ENCODE measurements at regions not wholly inside any gene's neighbourhood (a gene's known extent, or its start where the extent isn't known, plus 50 kb on each side); places are given as distances from the start of the nearest gene placed in this dataset.
"Not testable (repeated sequence)": the region's sequence is repeated elsewhere in the genome, so short reads cannot be mapped to it uniquely, and the experiment has no call there.

- CTCF ChIA-PET, result interaction anchor here (1.0 to 1.8 kb wide), 6 partner anchors 9 to 262 kb away, joined by 3 to 8 read pairs (median 4); partner anchors contain the start of gene RASAL2
- Histone ChIP-seq H3K27me3 (ENCODE audit: insufficient read depth) (no peaks in the 10 kb centered on the region), H2AFZ (ENCODE audit: low read depth) (peak overlapping the region; percentile 76; the same call in 1 of the 2 replicates), H3K4me3 (ENCODE audit: low read depth in 2 of 2, low read length in 1 of 2) (peak overlapping the region in 1 of 2 experiments; percentile 44; a peak in 2 of 4 replicates), H3F3A (replicated peaks; ENCODE audit: insufficient read depth) (no peaks in the 10 kb centered on the region), H3K9ac (no peak overlapping the region), H3K9me2 (no peaks in the 10 kb centered on the region), H3K9me3 (no peaks in the 10 kb centered on the region), H3K4me2 (peak overlapping the region; percentile 48; the same call in 1 of the 2 replicates), H3K36me3 (replicated peaks in 1 of 2; ENCODE audit: control insufficient read depth in 1 of 2, insufficient read depth in 2 of 2, low read length in 1 of 2) (no peaks in the 10 kb centered on the region), H4K20me1 (ENCODE audit: insufficient read depth) (no peaks in the 10 kb centered on the region), H3K4me1 (ENCODE audit: control insufficient read depth in 1 of 2, insufficient read depth in 2 of 2, low read depth in 1 of 2, low read length in 1 of 2) (no peaks in the 10 kb centered on the region), H3K27ac (ENCODE audit: low read depth in 2 of 2, low read length in 1 of 2) (no peak overlapping the region), H3K79me2 (ENCODE audit: insufficient read depth) (no peaks in the 10 kb centered on the region)
- TF ChIP-seq FOXJ3 (CRISPR knock-in tag; IDR thresholded peaks at IDR 0.05) (no peak), MAX (IDR thresholded peaks at IDR 0.05; ENCODE audit: low read depth) (no peak), SMC3 (IDR thresholded peaks at IDR 0.05; ENCODE audit: low read depth, low read length) (no peak), NFIC (IDR thresholded peaks at IDR 0.05; ENCODE audit: borderline replicate concordance) (no peak), MEF2A (IDR thresholded peaks at IDR 0.05; ENCODE audit: borderline replicate concordance, low read depth) (no peak), NRF1 (IDR thresholded peaks at IDR 0.05; ENCODE audit: low read depth, low read length) (no peak)
- TF ChIP-seq, protein P1, sequence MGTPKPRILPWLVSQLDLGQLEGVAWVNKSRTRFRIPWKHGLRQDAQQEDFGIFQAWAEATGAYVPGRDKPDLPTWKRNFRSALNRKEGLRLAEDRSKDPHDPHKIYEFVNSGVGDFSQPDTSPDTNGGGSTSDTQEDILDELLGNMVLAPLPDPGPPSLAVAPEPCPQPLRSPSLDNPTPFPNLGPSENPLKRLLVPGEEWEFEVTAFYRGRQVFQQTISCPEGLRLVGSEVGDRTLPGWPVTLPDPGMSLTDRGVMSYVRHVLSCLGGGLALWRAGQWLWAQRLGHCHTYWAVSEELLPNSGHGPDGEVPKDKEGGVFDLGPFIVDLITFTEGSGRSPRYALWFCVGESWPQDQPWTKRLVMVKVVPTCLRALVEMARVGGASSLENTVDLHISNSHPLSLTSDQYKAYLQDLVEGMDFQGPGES (IDR thresholded peaks at IDR 0.05; ENCODE audit: low read depth, low read length), result no peak
- POLR2A ChIA-PET, result no interaction called here
- no peak for DNase-seq
- whole genome bisulfite sequencing (ENCODE audit: low lambda C conversion rate), result 94% methylated on average over 11 of the region's 11 CpGs
Measured at GRCh38 chr1:178038372-178038771, 55.5 kb upstream of the RASAL2 start.

DNA sequence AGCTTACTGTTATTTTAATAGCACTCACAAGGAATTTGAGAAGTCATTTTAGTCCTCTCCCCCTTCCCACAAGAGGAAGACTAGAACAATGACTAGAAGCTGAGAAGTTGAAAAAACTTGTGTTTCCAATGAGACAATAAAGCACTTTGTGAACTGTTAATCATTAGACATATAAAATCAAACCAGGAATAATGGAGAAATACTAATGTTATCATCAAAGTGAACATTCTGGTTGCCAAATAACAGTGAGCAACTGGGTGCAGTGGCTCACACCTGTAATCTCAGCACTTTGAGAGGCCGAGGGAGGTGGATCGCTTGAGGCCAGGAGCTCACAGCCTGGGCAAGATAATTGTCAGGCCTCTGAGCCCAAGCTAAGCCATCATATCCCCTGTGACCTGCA, 54.0 kb upstream of the RASAL2 start:
- H3K9ac ChIP-seq, result no peak overlapping the region
- no peak overlapping the region for H3K27ac ChIP-seq (ENCODE audit: low read depth in 2 of 2, low read length in 1 of 2)
- no peaks in the 10 kb centered on the region for H3K9me2 ChIP-seq
- no peaks in the 10 kb centered on the region for H3K9me3 ChIP-seq
- 94% methylated on average over 2 of the region's 2 CpGs for WGBS (ENCODE audit: low lambda C conversion rate)
- H3K4me1 ChIP-seq (ENCODE audit: control insufficient read depth in 1 of 2, insufficient read depth in 2 of 2, low read depth in 1 of 2, low read length in 1 of 2), result no peaks in the 10 kb centered on the region
- no peaks in the 10 kb centered on the region for H3K27me3 ChIP-seq (ENCODE audit: insufficient read depth)
- H3F3A ChIP-seq (replicated peaks; ENCODE audit: insufficient read depth), result no peaks in the 10 kb centered on the region
- DNase-seq, result no peak
- TF ChIP-seq SIN3A (IDR thresholded peaks at IDR 0.05; ENCODE audit: borderline replicate concordance, low read depth, low read length) (no peak), MXI1 (IDR thresholded peaks at IDR 0.05; ENCODE audit: low read depth, low read length) (no peak), YY1 (IDR thresholded peaks at IDR 0.05; ENCODE audit: low read depth) (no peak), MAX (IDR thresholded peaks at IDR 0.05; ENCODE audit: low read depth) (no peak), TCF12 (IDR thresholded peaks at IDR 0.05) (no peak), RAD21 (IDR thresholded peaks at IDR 0.05; ENCODE audit: low read length) (no peak)
- CTCF ChIA-PET, result no interaction called here
- no peak overlapping the region for H3K4me2 ChIP-seq
- H3K36me3 ChIP-seq (replicated peaks in 1 of 2; ENCODE audit: control insufficient read depth in 1 of 2, insufficient read depth in 2 of 2, low read length in 1 of 2), result no peaks in the 10 kb centered on the region
- POLR2A ChIA-PET, result no interaction called here
- H3K4me3 ChIP-seq (ENCODE audit: low read depth in 2 of 2, low read length in 1 of 2), result no peak overlapping the region
- no peaks in the 10 kb centered on the region for H3K79me2 ChIP-seq (ENCODE audit: insufficient read depth)
- no peak overlapping the region for H2AFZ ChIP-seq (ENCODE audit: low read depth)
- H4K20me1 ChIP-seq (ENCODE audit: insufficient read depth), result no peaks in the 10 kb centered on the region

GRCh38 chr1:178043940-178044339, 50.0 kb upstream of the RASAL2 start:
- H3F3A ChIP-seq (replicated peaks; ENCODE audit: insufficient read depth); DNase-seq; CTCF ChIA-PET; POLR2A ChIA-PET; H3K4me2 ChIP-seq; H3K4me3 ChIP-seq (ENCODE audit: low read depth in 2 of 2, low read length in 1 of 2); H3K9me3 ChIP-seq; H3K4me1 ChIP-seq (ENCODE audit: control insufficient read depth in 1 of 2, insufficient read depth in 2 of 2, low read depth in 1 of 2, low read length in 1 of 2); H3K27ac ChIP-seq (ENCODE audit: low read depth in 2 of 2, low read length in 1 of 2); H3K79me2 ChIP-seq (ENCODE audit: insufficient read depth); H4K20me1 ChIP-seq (ENCODE audit: insufficient read depth); H3K9ac ChIP-seq; H3K27me3 ChIP-seq (ENCODE audit: insufficient read depth); H2AFZ ChIP-seq (ENCODE audit: low read depth); H3K36me3 ChIP-seq (replicated peaks in 1 of 2; ENCODE audit: control insufficient read depth in 1 of 2, insufficient read depth in 2 of 2, low read length in 1 of 2); H3K9me2 ChIP-seq: not testable (repeated sequence)
- 46% methylated on average over 4 of the region's 4 CpGs for WGBS (ENCODE audit: low lambda C conversion rate)
